GM12891 (cell line): ENCODE measurements at regions not wholly inside any gene's neighbourhood (a gene's known extent, or its start where the extent isn't known, plus 50 kb on each side); places are given as distances from the start of the nearest gene placed in this dataset.
A peak's percentile ranks its signal among the peaks of the same experiment; 100 is the strongest.
"Not testable (repeated sequence)": the region's sequence is repeated elsewhere in the genome, so short reads cannot be mapped to it uniquely, and the experiment has no call there.

Source experiments
- DNase-seq: peaks from one replicate; pipeline ENCODE4 v3.0.0; 2011; ENCODE audit warnings: low spot score; ENCODE audit not compliant: insufficient read length
- FAIRE-seq: peaks from 2 replicates; lab custom pipeline; 2011; peaks lifted over from hg19 to GRCh38; lab: Jason Lieb, UNC

GRCh38 chrY:3974362-3974761 is 395.5 kb downstream of the TGIF2LY start:
- not testable (repeated sequence) for FAIRE-seq, DNase-seq

- peak; percentile 13 for FAIRE-seq
- DNase-seq, result not testable (repeated sequence)
These were observed 396.1 kb downstream of the TGIF2LY start for GRCh38 chrY:3974983-3975382.

DNA sequence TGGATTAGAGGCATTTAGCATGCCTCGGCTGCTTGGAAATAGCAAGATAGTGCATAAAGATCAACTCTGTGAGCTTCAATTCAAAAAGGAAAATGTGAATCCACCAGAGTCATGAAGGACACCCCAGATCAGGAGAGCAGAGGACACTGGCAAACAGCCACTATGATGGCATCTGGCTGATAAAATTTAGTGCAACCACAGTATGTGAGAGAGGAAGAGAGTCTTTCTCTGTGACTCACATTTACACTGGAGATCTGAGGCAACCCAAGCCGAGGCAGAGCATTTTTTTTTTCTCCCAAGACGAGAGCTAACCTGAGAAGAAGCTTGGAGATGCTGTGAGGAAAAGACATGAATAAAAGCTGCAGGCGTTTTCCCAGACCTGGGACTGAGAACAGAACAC is 401.9 kb downstream of the TGIF2LY start:
- FAIRE-seq, DNase-seq: not testable (repeated sequence)

DNA sequence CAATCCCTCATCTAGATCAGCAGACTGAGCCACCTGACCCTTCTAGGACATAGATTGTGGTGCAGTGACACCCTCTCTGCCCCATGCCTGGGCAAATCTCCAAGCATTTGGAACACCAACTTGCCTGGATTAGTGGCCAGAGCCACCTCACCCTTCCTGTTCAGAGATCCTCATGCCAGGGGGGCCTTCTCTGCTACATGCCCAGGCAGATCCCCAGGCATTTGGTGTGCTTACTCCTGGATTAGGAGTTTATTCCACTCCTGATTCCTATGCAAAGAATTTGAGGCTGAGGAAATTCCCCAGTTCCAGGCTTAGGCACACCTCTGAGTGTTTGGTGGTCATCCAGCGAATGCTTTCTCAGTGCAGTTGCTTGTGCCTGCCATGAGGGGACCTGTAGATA is 402.9 kb downstream of the TGIF2LY start:
- not testable (repeated sequence) for FAIRE-seq, DNase-seq
